ENCODE measurements at regions not wholly inside any gene's neighbourhood (a gene's known extent, or its start where the extent isn't known, plus 50 kb on each side); places are given as distances from the start of the nearest gene placed in this dataset.
A peak's percentile ranks its signal among the peaks of the same experiment; 100 is the strongest.
"Not testable (repeated sequence)": the region's sequence is repeated elsewhere in the genome, so short reads cannot be mapped to it uniquely, and the experiment has no call there.

- no peak for DNase-seq
Measured at GRCh38 chr9:87781331-87781730, 55.4 kb downstream of the CTSL start.

GRCh38 chr9:87783180-87783579 lies 57.3 kb downstream of the CTSL start:
- DNase-seq: no peak

GRCh38 chr9:87785315-87785970 lies 59.5 kb downstream of the CTSL start:
- not testable (repeated sequence) for DNase-seq

- no peak for DNase-seq
Measured at GRCh38 chr9:87786423-87786822, 60.5 kb downstream of the CTSL start.

GRCh38 chr9:87786876-87787275 lies 61.0 kb downstream of the CTSL start:
- DNase-seq: no peak

GRCh38 chr9:87787735-87788134 lies 61.8 kb downstream of the CTSL start:
- no peak for DNase-seq

- no peak for DNase-seq
Measured at GRCh38 chr9:87792831-87793288, 66.9 kb downstream of the CTSL start.

GRCh38 chr9:87793292-87793691 lies 67.4 kb downstream of the CTSL start:
- no peak for DNase-seq

GRCh38 chr9:87795178-87795577 lies 69.3 kb downstream of the CTSL start:
- no peak for DNase-seq

- DNase-seq: no peak
Measured at GRCh38 chr9:87796196-87796595, 70.3 kb downstream of the CTSL start.

- DNase-seq: no peak
Measured at GRCh38 chr9:87798261-87798833, 72.4 kb downstream of the CTSL start.

GRCh38 chr9:87799503-87799902 lies 73.6 kb downstream of the CTSL start:
- DNase-seq: no peak

- no peak for DNase-seq
Measured at GRCh38 chr9:87800456-87800855, 74.5 kb downstream of the CTSL start.

GRCh38 chr9:87801013-87801412 lies 75.1 kb downstream of the CTSL start:
- DNase-seq: no peak

GRCh38 chr9:87803166-87803565 lies 77.2 kb downstream of the CTSL start:
- no peak for DNase-seq

GRCh38 chr9:87803623-87804345 lies 77.9 kb downstream of the CTSL start:
- DNase-seq: no peak

- DNase-seq: no peak
Measured at GRCh38 chr9:87805259-87805658, 77.4 kb upstream of the SPATA31E1 start.

- no peak for DNase-seq
Measured at GRCh38 chr9:87810008-87810407, 72.7 kb upstream of the SPATA31E1 start.

- DNase-seq: no peak
Measured at GRCh38 chr9:87810679-87811178, 71.9 kb upstream of the SPATA31E1 start.

GRCh38 chr9:87812375-87813118 lies 70.1 kb upstream of the SPATA31E1 start:
- no peak for DNase-seq

GRCh38 chr9:87813119-87813463 lies 69.6 kb upstream of the SPATA31E1 start:
- no peak for DNase-seq

GRCh38 chr9:87816036-87816435 lies 66.6 kb upstream of the SPATA31E1 start:
- peak; percentile 1 for DNase-seq

- DNase-seq: no peak
Measured at GRCh38 chr9:87818308-87818707, 64.4 kb upstream of the SPATA31E1 start.
